ENCODE measurements at regions not wholly inside any gene's neighbourhood (a gene's known extent, or its start where the extent isn't known, plus 50 kb on each side); places are given as distances from the start of the nearest gene placed in this dataset.

- TF ChIP-seq CTCF (IDR thresholded peaks at IDR 0.05; ENCODE audit: low read length) (no peak), EZH2 (optimal IDR thresholded peaks at IDR 0.05; ENCODE audit: low read depth, low read length) (no peak)
Observed at GRCh38 chr21:18970416-18970815, 566.8 kb upstream of the TMPRSS15 start.

All from MM.1S (cell line).